ENCODE measurements at regions not wholly inside any gene's neighbourhood (a gene's known extent, or its start where the extent isn't known, plus 50 kb on each side); places are given as distances from the start of the nearest gene placed in this dataset.

DNA sequence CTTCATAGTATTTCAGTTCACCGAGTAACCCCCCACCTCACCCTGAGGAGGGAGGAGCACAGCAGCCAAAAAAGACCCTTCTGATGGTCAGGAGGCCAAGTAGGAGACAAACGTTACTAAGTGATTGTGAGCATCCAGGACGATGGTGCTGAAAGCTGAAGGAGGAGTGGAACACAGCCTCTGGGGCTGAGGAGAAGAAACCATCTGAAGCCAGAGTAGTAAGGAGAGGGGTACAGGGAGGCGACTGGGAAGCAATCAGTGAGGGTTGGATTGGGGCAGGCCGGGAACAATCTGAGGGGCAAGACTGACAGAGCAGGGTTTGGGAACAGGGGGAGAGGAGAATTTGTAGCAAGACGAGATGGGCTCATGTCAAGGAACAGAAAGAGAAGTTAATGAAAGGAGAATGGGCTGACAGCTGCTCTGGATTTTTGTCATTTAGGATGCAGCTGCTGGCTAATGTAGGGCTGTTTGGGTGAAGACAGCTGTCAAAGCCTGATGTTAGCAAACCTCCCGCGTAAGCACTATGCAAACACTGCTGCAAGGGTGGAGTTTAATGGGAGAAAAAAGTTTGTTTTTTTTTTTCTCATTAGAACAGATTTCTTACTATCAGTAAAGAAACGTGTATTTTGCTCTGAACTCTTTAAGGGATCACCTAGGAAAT lies 622.2 kb downstream of the EDEM1 start:
- H2AFZ ChIP-seq (ENCODE audit: low read depth, low read length): no peak overlapping the region
- Mint-ChIP-seq H3K4me3 (ENCODE audit: unreplicated experiment) (no peak overlapping the region), H3K36me3 (ENCODE audit: low read depth, unreplicated experiment) (no peaks in the 10 kb centered on the region), H3K9me3 (ENCODE audit: unreplicated experiment) (no peaks in the 10 kb centered on the region), H3K4me1 (ENCODE audit: low read depth, unreplicated experiment) (no peaks in the 10 kb centered on the region), H3K27me3 (ENCODE audit: low read depth, unreplicated experiment) (peaks cover 2% of the 10 kb centered on the region), H3K27ac (ENCODE audit: unreplicated experiment) (no peak overlapping the region)
- H3K36me3 ChIP-seq (ENCODE audit: insufficient read depth, low read length): no peaks in the 10 kb centered on the region
- no peak overlapping the region for H3K9ac ChIP-seq (ENCODE audit: low read length)
- no peaks in the 10 kb centered on the region for H3K79me2 ChIP-seq (ENCODE audit: insufficient read depth, low read length)
- no peak overlapping the region for H3K4me3 ChIP-seq (ENCODE audit: insufficient read depth, low read depth, low read length)
- H4K20me1 ChIP-seq (ENCODE audit: insufficient read depth, low read length): no peaks in the 10 kb centered on the region
- no peaks in the 10 kb centered on the region for H3K9me3 ChIP-seq (ENCODE audit: insufficient read depth, low read depth, low read length)
- TF ChIP-seq, protein P1, sequence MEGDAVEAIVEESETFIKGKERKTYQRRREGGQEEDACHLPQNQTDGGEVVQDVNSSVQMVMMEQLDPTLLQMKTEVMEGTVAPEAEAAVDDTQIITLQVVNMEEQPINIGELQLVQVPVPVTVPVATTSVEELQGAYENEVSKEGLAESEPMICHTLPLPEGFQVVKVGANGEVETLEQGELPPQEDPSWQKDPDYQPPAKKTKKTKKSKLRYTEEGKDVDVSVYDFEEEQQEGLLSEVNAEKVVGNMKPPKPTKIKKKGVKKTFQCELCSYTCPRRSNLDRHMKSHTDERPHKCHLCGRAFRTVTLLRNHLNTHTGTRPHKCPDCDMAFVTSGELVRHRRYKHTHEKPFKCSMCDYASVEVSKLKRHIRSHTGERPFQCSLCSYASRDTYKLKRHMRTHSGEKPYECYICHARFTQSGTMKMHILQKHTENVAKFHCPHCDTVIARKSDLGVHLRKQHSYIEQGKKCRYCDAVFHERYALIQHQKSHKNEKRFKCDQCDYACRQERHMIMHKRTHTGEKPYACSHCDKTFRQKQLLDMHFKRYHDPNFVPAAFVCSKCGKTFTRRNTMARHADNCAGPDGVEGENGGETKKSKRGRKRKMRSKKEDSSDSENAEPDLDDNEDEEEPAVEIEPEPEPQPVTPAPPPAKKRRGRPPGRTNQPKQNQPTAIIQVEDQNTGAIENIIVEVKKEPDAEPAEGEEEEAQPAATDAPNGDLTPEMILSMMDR (IDR thresholded peaks at IDR 0.05; ENCODE audit: insufficient read depth, low read depth, low read length): no peak
- no peak for TF ChIP-seq EZH2 (IDR thresholded peaks at IDR 0.05; ENCODE audit: insufficient read depth, low read length)
- no peaks in the 10 kb centered on the region for H3K27me3 ChIP-seq (ENCODE audit: insufficient read depth, low read length)
- H3K4me1 ChIP-seq (ENCODE audit: insufficient read depth, low read length): peaks cover 7% of the 10 kb centered on the region
- no peak overlapping the region for H3K4me2 ChIP-seq (ENCODE audit: low read length)
- no peak overlapping the region for H3K27ac ChIP-seq (ENCODE audit: low read depth, low read length)
- FAIRE-seq: no peak
- DNase-seq (ENCODE audit: low read depth): no peak

DNA sequence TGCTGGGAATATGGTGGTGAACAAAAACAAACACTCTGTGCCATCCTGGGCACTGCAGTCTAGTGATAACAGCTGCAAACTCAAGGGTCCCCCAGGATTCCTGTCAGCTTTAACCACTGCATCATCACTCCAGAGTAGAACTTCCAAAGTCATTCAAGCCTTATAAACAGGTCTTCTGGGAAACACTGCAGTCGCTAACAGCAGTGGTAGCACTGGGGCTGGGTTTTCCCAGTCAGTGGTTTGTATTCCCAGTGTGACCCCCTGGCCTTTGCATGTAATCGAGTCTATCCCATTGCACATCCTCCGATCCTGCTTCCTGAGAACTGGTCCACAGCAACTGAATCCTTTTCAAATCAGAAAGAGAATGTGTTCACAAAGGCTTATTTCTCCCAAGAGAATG lies 623.5 kb downstream of the EDEM1 start:
- H3K4me3 Mint-ChIP-seq (ENCODE audit: unreplicated experiment): no peak overlapping the region
- FAIRE-seq: no peak
- Histone ChIP-seq H2AFZ (ENCODE audit: low read depth, low read length) (no peak overlapping the region), H4K20me1 (ENCODE audit: insufficient read depth, low read length) (no peaks in the 10 kb centered on the region), H3K9me3 (ENCODE audit: insufficient read depth, low read depth, low read length) (no peaks in the 10 kb centered on the region), H3K27me3 (ENCODE audit: insufficient read depth, low read length) (no peaks in the 10 kb centered on the region), H3K4me1 (ENCODE audit: insufficient read depth, low read length) (peaks cover 7% of the 10 kb centered on the region), H3K9ac (ENCODE audit: low read length) (no peak overlapping the region), H3K27ac (ENCODE audit: low read depth, low read length) (no peak overlapping the region), H3K36me3 (ENCODE audit: insufficient read depth, low read length) (no peaks in the 10 kb centered on the region), H3K4me2 (ENCODE audit: low read length) (no peak overlapping the region), H3K79me2 (ENCODE audit: insufficient read depth, low read length) (no peaks in the 10 kb centered on the region), H3K4me3 (ENCODE audit: insufficient read depth, low read depth, low read length) (no peak overlapping the region)
- no peak overlapping the region for H3K27ac Mint-ChIP-seq (ENCODE audit: unreplicated experiment)
- TF ChIP-seq, protein P1 (IDR thresholded peaks at IDR 0.05; ENCODE audit: insufficient read depth, low read depth, low read length): no peak
- TF ChIP-seq EZH2 (IDR thresholded peaks at IDR 0.05; ENCODE audit: insufficient read depth, low read length): no peak
- H3K4me1 Mint-ChIP-seq (ENCODE audit: low read depth, unreplicated experiment): no peaks in the 10 kb centered on the region
- no peak for DNase-seq (ENCODE audit: low read depth)
- peaks cover 2% of the 10 kb centered on the region for H3K27me3 Mint-ChIP-seq (ENCODE audit: low read depth, unreplicated experiment)
- no peaks in the 10 kb centered on the region for H3K9me3 Mint-ChIP-seq (ENCODE audit: unreplicated experiment)
- H3K36me3 Mint-ChIP-seq (ENCODE audit: low read depth, unreplicated experiment): no peaks in the 10 kb centered on the region

DNA sequence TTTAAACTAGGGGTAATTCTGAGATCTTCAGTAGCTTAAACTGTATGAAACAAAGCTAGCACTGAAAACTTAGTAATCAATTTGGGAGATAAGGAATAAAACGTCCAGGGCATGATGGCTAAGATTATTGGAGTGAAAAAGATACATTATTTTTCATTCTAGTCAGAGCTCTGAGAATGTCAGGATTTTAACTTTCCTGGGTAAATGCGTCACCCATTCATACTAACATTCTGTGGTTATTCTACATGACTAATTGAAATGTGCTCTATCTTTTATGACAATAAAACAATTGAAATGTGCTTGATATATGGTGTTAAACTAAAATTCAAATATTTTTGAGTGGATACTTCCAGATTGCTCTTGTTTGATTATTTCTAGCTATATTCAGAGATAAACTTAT lies 626.0 kb downstream of the EDEM1 start:
- TF ChIP-seq, protein P1 (IDR thresholded peaks at IDR 0.05; ENCODE audit: insufficient read depth, low read depth, low read length): no peak
- no peak for TF ChIP-seq EZH2 (IDR thresholded peaks at IDR 0.05; ENCODE audit: insufficient read depth, low read length)
- H3K4me2 ChIP-seq (ENCODE audit: low read length): peak overlapping the region; percentile 25
- H4K20me1 ChIP-seq (ENCODE audit: insufficient read depth, low read length): no peaks in the 10 kb centered on the region

More for the DNA sequence above, 626.0 kb downstream of the EDEM1 start:
- H3K79me2 ChIP-seq (ENCODE audit: insufficient read depth, low read length): no peaks in the 10 kb centered on the region
- no peak overlapping the region for H3K4me3 ChIP-seq (ENCODE audit: insufficient read depth, low read depth, low read length)
- peak overlapping the region; percentile 23 for H3K27ac ChIP-seq (ENCODE audit: low read depth, low read length)
- Mint-ChIP-seq H3K4me1 (ENCODE audit: low read depth, unreplicated experiment) (no peaks in the 10 kb centered on the region), H3K4me3 (ENCODE audit: unreplicated experiment) (no peak overlapping the region), H3K27ac (ENCODE audit: unreplicated experiment) (no peak overlapping the region), H3K36me3 (ENCODE audit: low read depth, unreplicated experiment) (no peaks in the 10 kb centered on the region), H3K27me3 (ENCODE audit: low read depth, unreplicated experiment) (peaks cover 2% of the 10 kb centered on the region), H3K9me3 (ENCODE audit: unreplicated experiment) (no peaks in the 10 kb centered on the region)
- H3K36me3 ChIP-seq (ENCODE audit: insufficient read depth, low read length): no peaks in the 10 kb centered on the region
- no peaks in the 10 kb centered on the region for H3K27me3 ChIP-seq (ENCODE audit: insufficient read depth, low read length)
- H2AFZ ChIP-seq (ENCODE audit: low read depth, low read length): no peak overlapping the region
- H3K9ac ChIP-seq (ENCODE audit: low read length): no peak overlapping the region
- H3K9me3 ChIP-seq (ENCODE audit: insufficient read depth, low read depth, low read length): no peaks in the 10 kb centered on the region
- DNase-seq (ENCODE audit: low read depth) (no peak), FAIRE-seq (no peak)
- H3K4me1 ChIP-seq (ENCODE audit: insufficient read depth, low read length): peaks cover 7% of the 10 kb centered on the region
